Astrocyte of the cerebellum (primary cell): ENCODE measurements at regions not wholly inside any gene's neighbourhood (a gene's known extent, or its start where the extent isn't known, plus 50 kb on each side); places are given as distances from the start of the nearest gene placed in this dataset.
"Not testable (repeated sequence)": the region's sequence is repeated elsewhere in the genome, so short reads cannot be mapped to it uniquely, and the experiment has no call there.

ENCODE experiments used
- DNase-seq: peaks from one replicate; pipeline ENCODE4 v3.0.0-alpha.2; 2011; ENCODE audit warnings: low read depth
- H3K4me3 ChIP-seq: 2 replicates; pipeline ENCODE4 v1.5.1; 2011; ENCODE audit warnings: mild to moderate bottlenecking, low read depth, low read length, moderate library complexity
- CTCF ChIP-seq: IDR thresholded peaks from 2 replicates; pipeline ENCODE4 v1.5.1; 2012; ENCODE audit warnings: low read length, low read depth, moderate library complexity, mild to moderate bottlenecking; ENCODE audit errors: missing control alignments
- in situ Hi-C: cut with HindIII; loops from 2 replicates; pipeline ENCODE4 v1.10.0; 2017; ENCODE audit warnings: low sequenced_read_pairs

- H3K4me3 ChIP-seq = no peak overlapping the region
- TF ChIP-seq CTCF = no peak
- in situ Hi-C loops = no loop called here
- no peak for DNase-seq
Observed at GRCh38 chr1:148379697-148380096, 103.4 kb downstream of the PPIAL4G start.

- in situ Hi-C loops = no loop called here
- no peak overlapping the region for H3K4me3 ChIP-seq
- no peak for TF ChIP-seq CTCF
- no peak for DNase-seq
Observed at GRCh38 chr1:148379170-148379500, 104.0 kb downstream of the PPIAL4G start.

- in situ Hi-C loops, DNase-seq, H3K4me3 ChIP-seq: not testable (repeated sequence)
Observed at GRCh38 chr1:148377992-148378391, 105.1 kb downstream of the PPIAL4G start.

- in situ Hi-C loops, DNase-seq, H3K4me3 ChIP-seq: not testable (repeated sequence)
Observed at GRCh38 chr1:148377045-148377444, 106.1 kb downstream of the PPIAL4G start.

GRCh38 chr1:148374101-148374500, 109.0 kb downstream of the PPIAL4G start:
- no peak for TF ChIP-seq CTCF
- in situ Hi-C loops = no loop called here
- no peak overlapping the region for H3K4me3 ChIP-seq

GRCh38 chr1:148373192-148373925, 109.7 kb downstream of the PPIAL4G start:
- DNase-seq = no peak
- no peak for TF ChIP-seq CTCF
- H3K4me3 ChIP-seq = no peak overlapping the region
- in situ Hi-C loops = no loop called here

More at GRCh38 chr1:148374101-148374500, 109.0 kb downstream of the PPIAL4G start:
- no peak for DNase-seq

GRCh38 chr1:148372731-148373130, 110.4 kb downstream of the PPIAL4G start:
- no peak overlapping the region for H3K4me3 ChIP-seq
- TF ChIP-seq CTCF = no peak
- no peak for DNase-seq
- in situ Hi-C loops = no loop called here

- DNase-seq = not testable (repeated sequence)
Observed at GRCh38 chr1:148372051-148372726, 110.9 kb downstream of the PPIAL4G start.

More at GRCh38 chr1:148372051-148372726, 110.9 kb downstream of the PPIAL4G start:
- H3K4me3 ChIP-seq, in situ Hi-C loops: not testable (repeated sequence)
